GM18498 (cell line): ENCODE measurements at regions not wholly inside any gene's neighbourhood (a gene's known extent, or its start where the extent isn't known, plus 50 kb on each side); places are given as distances from the start of the nearest gene placed in this dataset.
"Not testable (repeated sequence)": the region's sequence is repeated elsewhere in the genome, so short reads cannot be mapped to it uniquely, and the experiment has no call there.

ENCODE experiments used
- ATAC-seq: cut with Tn5 transposase; IDR thresholded peaks from one replicate; pipeline ENCODE4 v1.9.1; 2021; ENCODE audit warnings: mild to moderate bottlenecking, moderate library complexity; ENCODE audit not compliant: unreplicated experiment

DNA sequence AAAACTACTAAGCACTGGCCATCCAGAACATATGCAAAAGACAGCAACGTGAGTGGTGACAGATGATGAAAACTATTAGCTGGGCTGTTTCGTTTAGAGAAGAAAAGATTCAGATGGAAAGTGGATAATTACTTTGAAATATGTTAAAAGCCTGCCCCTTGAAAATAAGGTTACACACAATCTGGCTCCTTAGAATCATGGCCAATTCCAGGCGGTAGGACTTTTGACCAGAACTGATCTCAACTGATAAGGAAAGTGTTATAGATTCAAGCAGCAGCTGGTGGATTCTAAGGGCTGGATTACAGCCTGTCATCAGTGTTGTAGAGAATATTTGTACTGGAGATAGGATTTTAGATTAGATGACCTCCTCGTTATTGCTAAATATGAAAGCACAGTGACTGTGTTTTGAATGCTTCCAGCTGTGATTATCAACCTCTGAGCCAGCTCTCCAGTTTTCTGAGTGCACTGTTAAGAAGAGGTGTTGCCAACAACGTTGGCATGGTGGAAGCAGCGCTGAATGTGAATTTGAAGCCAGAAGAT lies 75.1 kb downstream of the KBTBD2 start:
- ATAC-seq: not testable (repeated sequence)

DNA sequence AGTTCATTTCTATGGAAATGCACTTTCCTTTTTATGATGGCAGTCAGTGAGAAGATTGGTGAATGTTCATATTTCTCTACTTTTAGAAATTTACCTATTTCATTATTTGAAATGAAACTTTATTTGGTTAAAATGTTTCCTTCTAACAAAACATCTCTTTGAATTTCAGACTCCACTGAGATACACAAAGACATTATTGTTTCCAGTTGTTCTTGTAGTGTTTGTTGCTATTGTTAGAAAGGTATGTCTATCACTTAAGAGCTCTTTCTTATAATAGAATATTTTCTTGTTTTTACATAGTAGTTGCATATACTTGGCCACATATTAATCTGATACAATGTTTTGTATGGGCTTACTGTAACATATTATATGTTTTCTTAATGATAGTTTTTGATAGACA lies 76.8 kb downstream of the KBTBD2 start:
- not testable (repeated sequence) for ATAC-seq

DNA sequence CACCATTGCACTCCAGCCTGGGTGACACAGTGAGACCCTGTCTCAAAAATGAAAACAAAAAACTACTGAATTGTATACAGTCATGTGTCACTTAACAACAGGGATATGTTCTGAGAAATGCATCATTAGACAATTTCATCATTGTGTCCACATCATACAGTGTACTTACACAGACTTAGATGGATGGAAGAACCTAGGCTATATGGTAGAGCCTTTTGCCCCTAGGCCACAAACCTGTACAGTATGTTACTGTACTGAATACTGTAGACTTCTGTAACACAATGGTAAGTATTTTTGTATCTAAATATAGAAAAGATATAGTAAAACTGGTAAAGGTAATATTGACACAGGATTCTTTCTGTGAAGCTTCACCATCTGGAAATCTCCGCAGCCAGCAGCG lies 81.7 kb downstream of the KBTBD2 start:
- ATAC-seq: no peak

DNA sequence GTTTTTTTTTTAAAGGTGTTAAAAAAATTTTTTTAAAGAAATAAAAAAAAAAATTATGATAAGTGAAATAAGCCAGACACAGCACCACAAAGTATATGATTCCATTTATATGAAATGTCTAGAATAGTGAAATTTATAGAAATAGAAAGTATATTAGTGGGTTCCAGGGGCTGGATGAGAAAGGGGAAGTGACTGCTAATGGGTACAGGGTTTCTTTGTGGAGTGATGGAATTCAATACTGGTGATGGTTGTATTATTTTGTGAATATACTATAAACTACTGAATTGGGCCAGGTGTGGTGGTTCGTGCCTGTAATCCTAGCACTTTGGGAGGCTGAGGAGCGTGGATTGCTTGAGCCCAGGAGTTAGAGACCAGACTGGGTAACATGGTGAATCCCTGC lies 82.2 kb downstream of the KBTBD2 start:
- ATAC-seq: no peak

DNA sequence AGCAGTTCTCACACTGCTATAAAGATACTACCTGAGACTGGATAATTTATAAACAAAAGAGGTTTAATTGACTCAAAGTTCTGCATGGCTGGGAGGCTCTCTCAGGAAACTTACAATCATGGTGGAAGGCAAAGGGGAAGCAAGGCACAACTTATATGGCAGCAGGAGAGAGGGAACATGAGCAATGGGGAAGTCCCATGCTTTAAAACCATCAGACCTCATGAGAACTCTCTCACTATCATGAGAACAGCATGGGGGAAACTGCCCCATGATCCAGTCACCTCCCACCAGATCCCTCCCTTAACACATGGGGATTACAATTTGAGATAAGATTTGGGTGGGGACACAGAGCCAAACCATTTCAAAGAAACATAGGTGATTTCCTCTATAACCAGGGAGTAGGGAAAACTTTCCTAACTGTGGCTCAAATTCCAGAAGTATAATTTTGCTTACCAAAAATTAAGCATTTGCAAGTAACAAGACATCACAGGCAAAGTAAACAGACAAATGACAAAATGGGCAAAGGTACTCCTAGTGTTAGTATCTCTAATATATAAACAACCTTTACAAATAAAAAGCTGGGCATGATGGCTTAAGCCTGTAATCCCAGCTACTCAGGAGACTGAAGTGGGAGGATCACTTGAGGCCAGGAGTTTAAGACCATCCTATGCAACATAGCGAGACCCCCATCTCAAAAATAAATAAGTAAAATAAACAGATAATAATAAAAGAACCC lies 88.0 kb downstream of the KBTBD2 start:
- ATAC-seq: no peak

DNA sequence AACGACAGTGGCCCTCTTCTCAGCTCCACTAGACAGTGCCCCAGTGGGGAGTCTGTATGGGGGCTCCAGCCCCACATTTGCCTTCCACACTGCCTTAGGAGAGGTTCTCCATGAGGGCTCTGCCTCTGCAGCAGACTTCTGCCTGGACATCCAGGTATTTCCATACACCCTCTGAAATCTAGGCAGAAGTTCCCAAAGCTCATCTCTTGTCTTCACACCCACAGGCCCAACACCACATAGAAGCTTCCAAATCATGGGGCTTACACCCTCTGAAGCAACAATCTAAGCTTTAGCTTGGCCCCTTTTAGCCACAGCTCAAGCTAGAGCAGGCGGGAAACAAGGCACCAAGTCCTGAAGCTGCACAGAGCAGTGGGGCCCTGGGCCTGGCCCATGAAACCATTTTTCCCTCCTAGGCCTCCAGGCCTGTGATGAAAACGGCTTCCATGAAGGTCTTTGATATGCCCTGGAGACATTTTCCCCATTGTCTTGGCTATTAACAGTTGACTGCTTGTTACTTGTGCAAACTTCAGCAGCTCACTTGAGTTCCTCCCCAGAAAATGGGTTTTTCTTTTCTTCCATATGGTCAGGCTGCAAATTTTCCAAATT lies 89.2 kb downstream of the KBTBD2 start:
- no peak for ATAC-seq

DNA sequence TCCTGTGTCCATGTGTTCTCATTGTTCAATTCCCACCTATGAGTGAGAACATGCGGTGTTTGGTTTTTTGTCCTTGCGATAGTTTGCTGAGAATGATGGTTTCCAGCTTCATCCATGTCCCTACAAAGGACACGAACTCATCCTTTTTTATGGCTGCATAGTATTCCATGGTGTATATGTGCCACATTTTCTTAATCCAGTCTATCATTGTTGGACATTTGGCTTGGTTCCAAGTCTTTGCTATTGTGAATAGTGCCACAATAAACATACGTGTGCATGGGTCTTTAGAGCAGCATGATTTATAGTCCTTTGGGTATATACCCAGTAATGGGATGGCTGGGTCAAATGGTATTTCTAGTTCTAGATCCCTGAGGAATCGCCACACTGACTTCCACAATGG lies 98.5 kb downstream of the KBTBD2 start:
- not testable (repeated sequence) for ATAC-seq

DNA sequence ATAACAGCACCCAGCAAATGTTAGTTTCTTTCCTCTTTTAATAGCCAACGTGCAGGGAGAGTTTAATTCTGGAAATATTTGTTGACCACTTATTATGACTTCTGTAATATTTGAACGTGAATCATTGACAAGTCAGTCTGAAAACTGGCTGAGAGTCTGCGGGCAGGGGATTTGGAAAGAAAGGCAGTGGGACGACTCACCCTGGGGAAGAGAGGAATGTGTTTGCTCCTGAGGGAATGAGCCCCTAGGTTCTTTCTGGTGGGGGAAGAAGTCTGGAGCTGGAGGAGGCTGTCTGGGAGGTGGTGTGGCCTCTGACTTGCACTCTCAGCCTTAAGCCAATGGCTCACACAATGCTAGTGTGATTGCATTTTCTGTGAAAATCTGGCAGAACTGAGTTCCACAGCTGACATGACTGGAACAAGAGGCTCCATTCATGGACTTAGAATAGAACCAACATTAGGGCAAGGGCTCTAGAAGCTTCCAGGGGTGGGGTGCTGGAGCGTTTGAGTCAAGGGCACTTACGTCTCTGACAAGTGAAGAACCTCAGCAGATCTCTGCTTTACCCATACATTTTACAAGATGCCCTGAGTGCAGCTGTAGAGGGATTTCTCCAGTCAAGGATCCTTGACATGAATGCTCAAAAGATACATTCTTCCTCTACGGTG lies 100.7 kb downstream of the KBTBD2 start:
- ATAC-seq: not testable (repeated sequence)

DNA sequence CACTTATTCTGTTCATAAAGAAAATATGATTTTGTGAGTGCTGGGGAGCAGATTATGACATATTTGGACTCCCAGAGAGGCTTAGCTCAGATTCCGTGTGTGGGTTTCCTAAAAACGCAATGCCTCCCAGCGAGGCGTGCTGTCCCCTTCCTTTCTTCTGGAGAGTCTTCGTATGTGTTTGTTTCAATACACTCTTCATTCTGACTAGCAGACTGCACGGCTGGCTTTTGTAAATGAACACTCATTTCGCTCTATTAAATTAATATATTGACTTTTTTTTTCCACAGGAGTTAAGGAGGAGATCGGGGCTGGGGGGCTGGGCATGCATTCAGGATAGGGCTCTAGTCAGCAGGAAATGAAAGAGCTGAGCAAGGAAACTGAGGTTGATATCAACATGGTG lies 102.3 kb downstream of the KBTBD2 start:
- not testable (repeated sequence) for ATAC-seq

DNA sequence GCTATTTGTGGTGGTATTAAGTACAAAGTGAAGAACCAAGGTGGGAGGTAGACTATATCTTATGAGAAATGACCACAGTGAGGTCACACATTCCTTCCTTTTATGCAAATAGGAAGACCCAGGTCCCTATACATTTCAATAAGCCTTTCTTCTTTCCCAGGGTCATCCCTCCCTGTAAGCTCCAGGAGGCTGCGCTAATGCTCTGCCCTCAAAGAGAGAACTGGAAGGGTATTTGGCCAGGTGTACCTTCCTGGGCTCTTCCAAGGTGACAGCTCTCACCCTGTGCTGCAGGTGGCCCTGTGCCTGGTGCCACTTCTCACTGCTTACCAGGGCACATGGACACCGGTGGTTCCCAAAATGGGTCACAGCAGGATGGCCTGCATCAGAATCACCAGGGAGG lies 103.4 kb downstream of the KBTBD2 start:
- not testable (repeated sequence) for ATAC-seq

DNA sequence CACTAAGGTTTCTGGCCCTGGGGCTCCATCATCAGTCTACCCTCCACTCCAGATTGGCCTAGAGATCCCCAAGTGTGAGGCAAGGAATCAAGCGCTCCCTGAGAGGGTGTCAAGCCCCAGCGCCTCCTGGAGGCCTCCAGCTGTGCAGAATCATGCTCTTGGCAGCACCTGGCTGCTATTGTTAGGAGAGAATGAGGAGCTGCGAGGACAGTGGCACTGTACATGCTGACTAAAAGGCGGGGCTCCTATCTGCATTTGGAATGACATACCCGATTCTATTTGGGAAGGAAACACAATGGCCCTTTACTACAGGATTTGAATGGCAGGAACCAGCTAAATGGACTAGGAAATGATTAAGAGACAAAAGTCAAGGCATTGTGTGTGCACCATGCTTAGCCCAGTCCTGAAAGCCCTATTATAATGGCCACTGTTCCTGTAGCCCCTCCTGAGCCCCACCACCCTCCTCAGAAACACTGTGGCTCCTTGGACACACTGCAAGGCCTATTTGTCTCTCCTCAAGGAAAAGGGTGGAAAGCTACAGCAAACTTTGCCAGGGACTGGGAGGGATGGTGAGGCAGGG lies 106.1 kb downstream of the KBTBD2 start:
- not testable (repeated sequence) for ATAC-seq

DNA sequence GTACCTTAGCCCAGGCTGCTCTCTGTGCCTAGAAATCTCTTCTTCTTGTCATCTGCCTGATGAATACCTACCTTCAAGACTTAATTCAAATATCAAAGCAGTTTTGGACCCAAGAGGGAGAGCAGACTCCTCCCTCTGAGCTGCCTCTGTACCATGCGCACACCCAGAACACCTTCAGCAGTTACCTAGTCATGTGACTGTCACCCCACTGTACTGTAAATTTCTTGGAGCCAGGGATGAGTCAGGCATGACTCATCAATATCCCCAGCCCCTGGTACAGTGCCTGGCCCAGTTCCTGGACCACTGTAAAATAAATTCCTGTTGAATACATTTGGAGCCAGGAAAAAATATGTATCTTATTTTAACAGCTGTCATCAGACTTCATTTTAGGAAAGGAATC lies 111.7 kb downstream of the KBTBD2 start:
- not testable (repeated sequence) for ATAC-seq

DNA sequence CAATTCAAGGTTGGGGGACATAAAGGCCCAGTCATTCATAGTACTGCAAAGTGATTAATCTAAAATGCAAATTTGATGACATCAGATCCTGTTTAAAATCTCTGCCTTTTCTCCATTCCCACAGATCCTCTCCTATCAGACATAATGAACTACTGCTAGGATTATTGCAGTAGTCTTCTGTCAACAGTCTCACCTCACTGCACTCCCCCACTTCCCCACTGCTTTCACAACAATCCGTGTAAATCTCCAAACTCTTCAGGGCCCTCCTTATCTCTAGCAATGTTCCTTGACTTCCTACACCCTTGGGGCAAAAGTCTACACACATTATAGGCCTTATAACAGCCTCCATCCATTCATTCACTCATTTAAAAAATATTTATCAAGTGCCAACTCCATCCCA lies 112.4 kb downstream of the KBTBD2 start:
- ATAC-seq: no peak

DNA sequence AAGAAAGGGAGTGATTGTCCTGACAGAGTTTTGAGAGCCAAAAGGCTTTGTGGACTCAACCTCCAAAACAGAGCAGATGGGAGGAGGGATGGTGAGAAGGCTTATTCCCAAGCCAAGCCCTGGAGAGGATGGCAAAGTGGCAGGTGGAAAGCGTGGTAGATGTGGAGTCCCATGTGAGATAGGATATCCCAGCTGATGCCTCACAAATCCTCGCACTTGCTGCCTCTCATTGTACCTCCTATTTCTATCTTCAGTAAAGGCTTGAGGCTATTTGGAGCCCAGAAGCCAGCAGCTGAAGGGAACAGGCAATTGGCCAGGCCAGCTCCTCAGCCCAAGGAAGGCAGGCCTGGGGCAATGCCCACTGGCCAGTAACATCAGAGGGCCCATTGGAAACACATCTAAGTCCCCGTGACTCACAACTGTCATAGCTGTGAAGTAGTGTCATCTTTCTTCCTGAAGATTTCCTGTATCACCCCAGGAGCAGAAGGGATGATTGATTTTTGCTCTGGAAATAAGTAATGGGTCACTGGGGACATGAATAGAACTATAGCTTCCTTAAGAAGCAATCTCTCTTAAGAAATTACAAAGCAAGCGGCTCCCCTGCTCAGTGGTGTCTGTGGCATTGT lies 114.4 kb downstream of the KBTBD2 start:
- ATAC-seq: not testable (repeated sequence)

DNA sequence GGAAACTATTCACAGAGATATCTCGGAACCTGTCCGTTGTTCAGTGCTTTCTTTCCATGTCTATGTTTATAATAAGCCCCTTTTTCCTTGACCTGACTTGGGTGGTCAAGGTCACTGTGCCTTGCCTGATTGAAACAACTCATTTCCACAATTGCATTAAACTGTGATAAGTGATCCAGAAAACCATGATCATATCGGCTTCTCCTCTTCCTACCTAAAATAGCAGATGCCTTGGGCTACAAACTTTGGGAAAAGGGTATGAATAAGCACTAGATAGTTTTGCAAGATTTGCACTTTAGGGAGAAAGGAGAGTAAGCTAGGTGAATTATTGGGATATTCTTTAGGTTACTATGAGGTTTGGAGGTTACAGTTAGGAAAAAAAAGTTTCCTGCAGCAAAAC lies 115.2 kb downstream of the KBTBD2 start:
- not testable (repeated sequence) for ATAC-seq

DNA sequence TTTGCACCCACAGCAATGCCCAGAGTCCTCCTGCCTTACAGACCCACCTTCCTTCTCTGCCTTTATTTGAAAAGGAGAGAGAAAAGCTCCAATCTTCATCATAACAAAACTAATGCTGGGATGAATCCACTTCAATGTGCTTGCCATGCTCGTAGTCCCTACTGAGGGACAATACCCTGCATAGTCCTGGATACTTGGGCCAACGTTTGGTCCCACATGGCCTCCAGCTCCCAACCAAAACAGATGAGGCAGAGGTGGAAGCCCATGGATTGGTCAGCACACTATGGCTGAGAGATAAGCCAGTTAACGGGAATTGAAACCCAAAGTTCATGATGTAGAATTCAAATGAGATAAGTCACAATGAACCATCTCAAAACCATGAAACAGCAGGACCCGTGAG lies 115.8 kb downstream of the KBTBD2 start:
- ATAC-seq: not testable (repeated sequence)

DNA sequence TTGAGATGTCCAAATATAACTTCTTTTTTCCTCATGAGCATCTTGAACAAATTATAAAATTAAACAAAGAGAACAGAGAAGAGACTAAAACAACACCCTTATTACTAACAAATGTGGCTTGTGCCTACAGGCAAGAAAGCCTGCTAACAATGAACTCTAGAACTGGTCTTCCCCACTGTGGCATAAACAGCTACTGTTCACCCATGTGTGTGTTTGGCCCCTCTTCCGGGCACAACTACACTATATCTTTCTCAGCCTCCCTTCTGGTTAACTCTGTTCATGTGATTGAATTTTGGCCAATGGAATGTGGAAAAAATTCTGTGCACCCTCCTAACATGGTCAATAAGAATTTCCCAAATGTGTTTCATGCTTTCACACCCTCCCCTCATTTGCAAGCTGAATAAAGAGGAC lies 117.0 kb downstream of the KBTBD2 start:
- no peak for ATAC-seq

DNA sequence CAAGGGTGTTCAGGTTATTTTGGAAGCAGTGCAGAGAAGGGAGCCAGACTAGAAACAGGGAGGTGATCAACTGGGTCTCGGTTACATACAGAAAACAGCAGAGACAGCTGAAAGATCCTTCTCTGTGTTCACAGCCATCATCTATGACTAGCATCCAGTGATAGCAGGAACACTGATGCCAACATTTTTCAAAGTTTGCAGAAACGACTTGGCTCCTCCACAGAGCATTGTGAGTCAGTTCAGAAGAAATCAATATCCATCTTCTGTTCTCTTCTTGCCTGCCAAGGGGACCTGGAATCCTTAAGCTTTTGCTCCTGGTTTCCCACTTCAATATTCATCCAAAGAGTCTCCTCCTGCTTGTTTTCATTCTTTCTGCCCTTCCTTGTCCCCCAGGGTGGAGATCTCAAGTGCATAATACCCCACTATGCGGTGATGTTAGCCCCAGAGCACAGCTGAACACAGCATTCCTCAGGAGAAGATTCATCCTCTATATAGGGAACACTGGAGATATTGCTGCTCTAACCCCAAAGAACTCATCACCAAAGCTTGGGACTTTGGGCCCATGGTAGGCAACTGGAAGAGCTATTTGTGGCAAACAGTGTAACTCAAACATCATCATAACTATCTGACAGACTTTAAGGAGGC lies 122.6 kb downstream of the KBTBD2 start:
- not testable (repeated sequence) for ATAC-seq

DNA sequence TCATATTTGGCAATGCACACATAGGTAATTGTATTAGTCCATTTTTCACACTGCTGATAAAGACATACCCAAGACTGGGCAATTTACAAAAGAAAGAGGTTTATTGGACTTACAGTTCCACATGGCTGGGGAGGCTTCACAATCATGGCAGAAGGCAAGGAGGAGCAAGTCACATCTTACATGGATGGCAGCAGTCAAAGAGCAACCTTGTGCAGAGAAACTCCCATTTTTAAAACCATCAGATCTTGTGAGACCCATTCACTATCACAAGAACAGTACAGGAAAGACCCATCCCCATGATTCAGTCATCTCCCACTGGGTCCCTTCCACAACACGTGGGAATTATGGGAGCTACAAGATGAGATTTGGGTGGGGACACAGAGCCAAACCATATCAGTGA lies 123.2 kb downstream of the KBTBD2 start:
- not testable (repeated sequence) for ATAC-seq

DNA sequence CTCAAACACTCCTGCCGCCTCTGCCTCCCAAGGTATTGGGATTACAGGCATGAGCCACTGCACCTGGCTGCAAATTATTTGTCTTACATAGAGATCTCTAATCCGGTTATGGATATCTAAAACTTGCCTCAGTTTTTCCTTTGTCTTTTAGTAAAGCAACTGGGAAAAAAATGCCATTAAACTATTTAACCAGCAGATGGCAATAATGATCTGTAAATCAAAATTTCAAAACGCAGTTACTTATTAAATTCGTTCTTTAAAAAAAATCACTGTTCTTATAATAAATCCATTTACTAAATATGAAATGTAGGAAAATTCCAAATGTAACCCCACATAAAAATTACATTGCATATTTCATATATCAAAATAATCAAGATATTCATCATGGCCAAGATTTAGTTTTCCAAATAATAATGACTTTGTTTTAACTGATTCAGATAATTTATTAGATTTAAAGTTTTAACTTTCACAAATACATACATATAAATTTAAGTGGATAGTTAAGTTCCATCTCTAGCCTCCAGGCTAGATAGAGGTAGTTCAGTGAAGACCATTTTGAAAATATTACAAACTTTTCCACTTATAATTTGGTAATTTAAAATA lies 125.8 kb downstream of the KBTBD2 start:
- ATAC-seq: not testable (repeated sequence)
